K562 (cell line): ENCODE measurements at regions not wholly inside any gene's neighbourhood (a gene's known extent, or its start where the extent isn't known, plus 50 kb on each side); places are given as distances from the start of the nearest gene placed in this dataset.

Source experiments
- ATAC-seq: fragments of 200-7000 bp; cut with Tn5 transposase; 3 replicates; pipeline ENCODE4 v1.9.1; 2020; ENCODE audit warnings: moderate library complexity
- BruUV-seq: library from RNA; stranded (reverse); fragments of 400-500 nt; replicated peaks from 2 replicates; lab custom pipeline; 2021; lab: Mats Ljungman, UMichigan
- CTCF ChIA-PET: fragments of 300-600 bp; formaldehyde crosslinking; extraction: SDS; loops from one replicate; lab custom pipeline; 2021; ENCODE audit warnings: low intra/inter-chr PET ratio; lab: Yijun Ruan, JAX
- POLR2A ChIA-PET: fragments of 300-600, 350-650 bp; sonication (Branson Sonifier 250); formaldehyde crosslinking; extraction: SDS; loops from one replicate; lab custom pipeline; 2021; ENCODE audit warnings: antibody characterized with exemption, inconsistent platforms; lab: Yijun Ruan, JAX
- DNase-seq, 4 experiments: peaks; one replicate each; pipeline versions ENCODE4 v3.0.0 to v3.0.0-alpha.2; 2011 to 2018; ENCODE audit warnings: low spot score in 3 of 4, mixed read lengths in 3 of 4; ENCODE audit errors: extremely low read depth in 1 of 4
- FAIRE-seq: peaks from 2 replicates; lab custom pipeline; 2011; peaks lifted over from hg19 to GRCh38; lab: Jason Lieb, UNC
- H2AFZ ChIP-seq: 2 replicates; pipeline ENCODE4 v1.6.0; 2011; ENCODE audit warnings: low read depth, low read length, control low read depth, inconsistent platforms
- H3K27ac ChIP-seq: fragments of 200-600 bp; 3 replicates; pipeline ENCODE4 v1.8.0; 2011; ENCODE audit warnings: low read depth, mild to moderate bottlenecking, control low read depth, inconsistent platforms, low read length, moderate library complexity, mixed read lengths; ENCODE audit errors: extremely low read depth
- H3K27me3 ChIP-seq, 2 experiments: fragments of 300-600 bp in 1 of 2; 2 replicates in 1 of 2; 3 replicates in 1 of 2; pipeline versions ENCODE4 v1.6.0 to v1.8.0; 2011; ENCODE audit warnings: inconsistent platforms in 2 of 2, low read length in 2 of 2, mild to moderate bottlenecking in 1 of 2, mixed read lengths in 1 of 2, moderate library complexity in 1 of 2; ENCODE audit not compliant: control insufficient read depth in 2 of 2, insufficient read depth in 2 of 2
- H3K36me3 ChIP-seq: fragments of 300-600 bp; 3 replicates; pipeline ENCODE4 v1.8.0; 2011; ENCODE audit warnings: mild to moderate bottlenecking, low read length, inconsistent platforms; ENCODE audit not compliant: control insufficient read depth, insufficient read depth
- H3K4me1 ChIP-seq, 2 experiments: fragments of 200-600 bp in 1 of 2; replicated peaks in 1 of 2; 2 replicates in 1 of 2; 3 replicates in 1 of 2; pipeline versions ENCODE4 v1.5.1 to v1.8.0; 2011; ENCODE audit warnings: inconsistent platforms in 2 of 2, low read length in 2 of 2, mild to moderate bottlenecking in 1 of 2, mixed read lengths in 1 of 2, moderate library complexity in 1 of 2; ENCODE audit not compliant: control insufficient read depth in 2 of 2, insufficient read depth in 2 of 2
- H3K4me2 ChIP-seq: 2 replicates; pipeline ENCODE4 v1.6.1; 2011; ENCODE audit warnings: low read length, control low read depth, inconsistent platforms, mixed read lengths; ENCODE audit not compliant: insufficient read depth
- H3K4me3 ChIP-seq: fragments of 200-600 bp; sonication (generic), shearing (Covaris generic); 2 replicates; pipeline ENCODE4 v1.5.1; 2016; ENCODE audit warnings: control low read depth, inconsistent platforms
- H3K79me2 ChIP-seq: fragments of 200-600 bp; 3 replicates; pipeline ENCODE4 v1.8.0; 2011; ENCODE audit warnings: low read length, inconsistent platforms; ENCODE audit not compliant: control insufficient read depth, insufficient read depth
- H3K9ac ChIP-seq, 2 experiments: 2 replicates each; pipeline versions ENCODE4 v1.6.0 to v1.6.1; 2011; ENCODE audit warnings: low read depth in 2 of 2, low read length in 2 of 2, control low read depth in 1 of 2, inconsistent platforms in 1 of 2, mild to moderate bottlenecking in 1 of 2, mixed read lengths in 1 of 2; ENCODE audit not compliant: insufficient read depth in 1 of 2
- H3K9me1 ChIP-seq: one replicate; pipeline ENCODE4 v1.6.0; 2011; ENCODE audit warnings: inconsistent platforms, mild to moderate bottlenecking, low read length, moderate library complexity; ENCODE audit not compliant: control insufficient read depth, insufficient read depth
- H3K9me3 ChIP-seq: replicated peaks from 2 replicates; pipeline ENCODE4 v1.5.1; 2011; ENCODE audit warnings: low read depth, low read length, inconsistent platforms; ENCODE audit not compliant: control insufficient read depth, insufficient read depth
- H4K20me1 ChIP-seq: replicated peaks from 2 replicates; pipeline ENCODE4 v1.6.1; 2011; ENCODE audit warnings: low read length, inconsistent platforms, mixed read lengths; ENCODE audit not compliant: control insufficient read depth, insufficient read depth
- L3MBTL2 ChIP-seq: fragments of 450-650 bp; IDR thresholded peaks from 2 replicates; pipeline ENCODE4 v1.6.1; 2016; ENCODE audit warnings: mild to moderate bottlenecking, moderate library complexity
- POU5F1 ChIP-seq: fragments of 150-350 bp; IDR thresholded peaks from 2 replicates; pipeline ENCODE4 v1.6.1; 2014; ENCODE audit warnings: borderline replicate concordance, low read length, low read depth, mild to moderate bottlenecking; ENCODE audit not compliant: partially characterized antibody
- PYGO2 ChIP-seq: fragments of 450-650 bp; IDR thresholded peaks from 2 replicates; pipeline ENCODE4 v1.6.1; 2016; ENCODE audit warnings: mild to moderate bottlenecking, missing genetic modification characterization, moderate library complexity, missing compliant biosample characterization
- ZBTB49 ChIP-seq: sonication (generic); formaldehyde crosslinking; IDR thresholded peaks from 2 replicates; pipeline ENCODE4 v1.8.0; 2022; ENCODE audit warnings: missing genetic modification reagents, mild to moderate bottlenecking, borderline replicate concordance
- ZNF436 ChIP-seq: fragments of 250-450, 450-650 bp; sonication (Bioruptor Pico); formaldehyde crosslinking; IDR thresholded peaks from 2 replicates; pipeline ENCODE4 v1.7.0; 2020; ENCODE audit warnings: mild to moderate bottlenecking
- WGBS: fragments of 100-300 bp; shearing (Covaris generic); methylation state at CpG from one replicate; pipeline ENCODE4 v1.1.6; 2016; ENCODE audit warnings: low coverage, mixed read lengths; ENCODE audit not compliant: insufficient coverage; ENCODE audit errors: missing lambda C conversion rate; 5-methylcytosine and 5-hydroxymethylcytosine counted together
- in situ Hi-C: fragments of 300-500 bp; cut with MboI; formaldehyde crosslinking; loops from 4 replicates; pipeline ENCODE4 v1.15.0; 2018; ENCODE audit warnings: inconsistent platforms, mixed read lengths
- intact Hi-C: fragments of 100-400 bp; cut with micrococcal nuclease; formaldehyde crosslinking; loops from 2 replicates; pipeline ENCODE4 v1.14.2; 2022

GRCh38 chr7:52639981-52640380, 395.5 kb upstream of the POM121L12 start:
- H3K79me2 ChIP-seq, result no peaks in the 10 kb centered on the region
- H4K20me1 ChIP-seq, result no peaks in the 10 kb centered on the region
- no peak overlapping the region for H3K9ac ChIP-seq
- 2% methylated on average over 4 of the region's 4 CpGs for WGBS
- no peaks in the 10 kb centered on the region for H3K4me1 ChIP-seq
- no peak overlapping the region for H3K4me3 ChIP-seq
- in situ Hi-C loops, result no loop called here
- ATAC-seq, result no peak
- CTCF ChIA-PET, result no interaction called here
- no peak overlapping the region for H3K27ac ChIP-seq
- no peak for FAIRE-seq
- H3K36me3 ChIP-seq, result no peaks in the 10 kb centered on the region
- TF ChIP-seq ZBTB49 (CRISPR knock-in tag) (no peak), POU5F1 (no peak), L3MBTL2 (no peak), PYGO2 (tag) (no peak), ZNF436 (CRISPR knock-in tag) (no peak)
- no peak overlapping the region for H2AFZ ChIP-seq
- H3K4me2 ChIP-seq, result no peak overlapping the region
- no peaks in the 10 kb centered on the region for H3K9me1 ChIP-seq
- DNase-seq, result no peak
- H3K9me3 ChIP-seq, result no peaks in the 10 kb centered on the region; the same call in 1 of the 2 replicates
- H3K27me3 ChIP-seq, result no peaks in the 10 kb centered on the region
- POLR2A ChIA-PET, result no interaction called here
- intact Hi-C loops, result no loop called here
- BruUV-seq, result no TSS peak
